AG04450 (cell line): ENCODE measurements at regions not wholly inside any gene's neighbourhood (a gene's known extent, or its start where the extent isn't known, plus 50 kb on each side); places are given as distances from the start of the nearest gene placed in this dataset.

ENCODE experiments used
- CTCF ChIA-PET: fragments of 300-600, 350-600 bp; formaldehyde crosslinking; extraction: SDS; loops from one replicate; lab custom pipeline; 2022; ENCODE audit warnings: antibody characterized with exemption, inconsistent platforms; lab: Charles Lee
- POLR2A ChIA-PET: fragments of 350-600 bp; formaldehyde crosslinking; extraction: SDS; loops from one replicate; lab custom pipeline; 2021; ENCODE audit warnings: antibody characterized with exemption, inconsistent platforms; lab: Yijun Ruan, JAX
- DNase-seq: peaks from one replicate; pipeline ENCODE4 v3.0.0-alpha.2; 2011; ENCODE audit warnings: low read depth, low spot score
- H3K27ac ChIP-seq: one replicate; pipeline ENCODE4 v1.5.1; 2012; ENCODE audit warnings: low read depth, low read length, control low read depth
- H3K27me3 ChIP-seq: one replicate; pipeline ENCODE4 v1.6.0; 2012; ENCODE audit warnings: low read length; ENCODE audit not compliant: control insufficient read depth, insufficient read depth
- H3K4me3 ChIP-seq: 2 replicates; pipeline ENCODE4 v1.5.1; 2011; ENCODE audit warnings: mild to moderate bottlenecking, low read depth, low read length, control low read depth
- H3K9me3 ChIP-seq: 2 replicates; pipeline ENCODE4 v1.5.1; 2012; ENCODE audit warnings: low read length; ENCODE audit not compliant: control insufficient read depth, insufficient read depth
- TF ChIP-seq, protein P1 (sequence below): IDR thresholded peaks from 2 replicates; pipeline ENCODE4 v1.5.1; 2011; ENCODE audit warnings: low read depth, low read length, control low read depth, inconsistent platforms

DNA sequence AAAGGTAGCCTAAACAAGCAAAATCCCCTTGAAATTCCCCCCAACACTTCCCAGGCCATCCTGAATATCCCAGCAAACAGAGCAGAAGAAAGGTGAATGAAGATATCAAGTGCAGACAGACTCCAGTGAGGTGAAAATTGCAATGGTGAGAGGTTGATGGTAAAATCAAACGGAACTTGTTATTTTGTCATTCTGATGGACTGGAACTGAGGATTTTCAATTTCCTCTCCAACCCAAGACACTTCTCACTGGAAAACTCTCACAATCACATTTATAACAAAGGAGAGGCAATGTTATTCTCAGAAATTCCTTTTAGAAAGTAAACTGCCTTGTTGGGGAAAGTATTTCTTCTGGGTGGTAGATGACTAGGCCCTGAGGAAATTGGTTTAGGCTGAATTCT lies 412.4 kb upstream of the C9orf72 start:
- Histone ChIP-seq H3K27ac (no peak overlapping the region), H3K9me3 (no peaks in the 10 kb centered on the region), H3K4me3 (no peak overlapping the region), H3K27me3 (no peaks in the 10 kb centered on the region)
- ChIA-PET CTCF (no interaction called here), POLR2A (no interaction called here)
- TF ChIP-seq, protein P1, sequence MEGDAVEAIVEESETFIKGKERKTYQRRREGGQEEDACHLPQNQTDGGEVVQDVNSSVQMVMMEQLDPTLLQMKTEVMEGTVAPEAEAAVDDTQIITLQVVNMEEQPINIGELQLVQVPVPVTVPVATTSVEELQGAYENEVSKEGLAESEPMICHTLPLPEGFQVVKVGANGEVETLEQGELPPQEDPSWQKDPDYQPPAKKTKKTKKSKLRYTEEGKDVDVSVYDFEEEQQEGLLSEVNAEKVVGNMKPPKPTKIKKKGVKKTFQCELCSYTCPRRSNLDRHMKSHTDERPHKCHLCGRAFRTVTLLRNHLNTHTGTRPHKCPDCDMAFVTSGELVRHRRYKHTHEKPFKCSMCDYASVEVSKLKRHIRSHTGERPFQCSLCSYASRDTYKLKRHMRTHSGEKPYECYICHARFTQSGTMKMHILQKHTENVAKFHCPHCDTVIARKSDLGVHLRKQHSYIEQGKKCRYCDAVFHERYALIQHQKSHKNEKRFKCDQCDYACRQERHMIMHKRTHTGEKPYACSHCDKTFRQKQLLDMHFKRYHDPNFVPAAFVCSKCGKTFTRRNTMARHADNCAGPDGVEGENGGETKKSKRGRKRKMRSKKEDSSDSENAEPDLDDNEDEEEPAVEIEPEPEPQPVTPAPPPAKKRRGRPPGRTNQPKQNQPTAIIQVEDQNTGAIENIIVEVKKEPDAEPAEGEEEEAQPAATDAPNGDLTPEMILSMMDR = no peak
- DNase-seq = no peak

DNA sequence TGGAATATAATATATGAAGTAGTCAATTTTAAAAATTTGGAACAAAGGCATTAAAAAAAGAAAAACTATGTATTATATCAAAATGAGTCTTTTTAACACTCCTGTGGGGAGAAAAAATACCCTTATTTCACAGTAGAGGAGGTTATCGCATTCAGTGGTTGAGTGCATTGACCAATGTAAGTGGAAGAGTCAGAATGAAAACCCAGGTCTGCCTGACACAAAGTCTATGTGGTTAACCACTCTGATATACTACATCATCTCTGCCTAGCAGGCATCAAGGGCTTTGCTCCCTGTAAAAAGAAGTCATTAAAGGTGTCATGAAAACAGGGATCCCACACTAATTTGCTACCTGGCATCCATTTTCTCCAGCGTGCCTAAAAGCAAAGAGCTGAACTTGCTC lies 417.2 kb upstream of the C9orf72 start:
- Histone ChIP-seq H3K27ac (no peak overlapping the region), H3K4me3 (no peak overlapping the region), H3K27me3 (no peaks in the 10 kb centered on the region), H3K9me3 (no peaks in the 10 kb centered on the region)
- POLR2A ChIA-PET = no interaction called here
- TF ChIP-seq, protein P1 = no peak
- DNase-seq = no peak
- CTCF ChIA-PET = no interaction called here

DNA sequence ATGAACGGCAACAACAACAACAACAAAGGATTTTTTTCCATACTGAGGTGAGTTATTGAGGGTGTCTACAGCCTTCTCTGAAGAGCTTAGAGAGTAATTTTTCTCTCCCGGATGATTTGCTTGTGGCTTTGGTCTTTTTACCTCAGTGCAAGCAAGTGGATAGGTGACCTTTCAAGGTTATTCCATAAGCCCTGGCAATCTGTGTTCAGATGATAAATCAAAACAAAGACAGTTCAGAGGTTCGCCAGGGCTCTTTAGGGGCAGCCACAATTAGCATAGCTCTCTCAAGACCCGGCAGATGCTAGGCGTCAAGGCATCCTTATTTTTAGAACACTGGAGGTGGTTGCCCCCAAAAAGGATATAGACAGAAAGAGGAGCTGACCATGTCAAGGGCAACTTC lies 417.9 kb upstream of the C9orf72 start:
- Histone ChIP-seq H3K27me3 (no peaks in the 10 kb centered on the region), H3K9me3 (no peaks in the 10 kb centered on the region), H3K4me3 (no peak overlapping the region), H3K27ac (no peak overlapping the region)
- TF ChIP-seq, protein P1 = no peak
- ChIA-PET CTCF (interaction anchor here (0.5 kb wide), 1 partner anchor 383 kb away, joined by 3 read pairs; no protein-coding TSS in a partner anchor), POLR2A (no interaction called here)
- DNase-seq = no peak

DNA sequence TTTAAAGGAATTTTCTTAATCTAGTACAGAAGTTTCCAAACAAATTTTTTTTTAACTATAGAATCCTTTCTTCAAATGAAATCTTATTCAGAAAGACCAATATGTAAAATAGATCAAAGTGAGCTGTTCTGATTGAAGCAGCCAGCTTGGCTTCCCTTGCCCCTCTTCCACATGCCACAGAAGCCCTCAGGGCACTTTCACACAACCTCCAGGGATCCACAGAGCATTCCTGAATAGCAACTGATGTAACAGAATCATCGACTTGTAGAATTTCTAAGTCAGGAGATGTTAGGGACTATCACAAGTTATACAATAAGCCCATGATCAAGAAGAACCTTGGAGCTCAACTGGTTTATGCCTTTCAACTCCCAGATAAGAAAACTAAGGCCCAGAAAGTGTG lies 427.8 kb upstream of the C9orf72 start:
- CTCF ChIA-PET = no interaction called here
- TF ChIP-seq, protein P1 = no peak

DNA sequence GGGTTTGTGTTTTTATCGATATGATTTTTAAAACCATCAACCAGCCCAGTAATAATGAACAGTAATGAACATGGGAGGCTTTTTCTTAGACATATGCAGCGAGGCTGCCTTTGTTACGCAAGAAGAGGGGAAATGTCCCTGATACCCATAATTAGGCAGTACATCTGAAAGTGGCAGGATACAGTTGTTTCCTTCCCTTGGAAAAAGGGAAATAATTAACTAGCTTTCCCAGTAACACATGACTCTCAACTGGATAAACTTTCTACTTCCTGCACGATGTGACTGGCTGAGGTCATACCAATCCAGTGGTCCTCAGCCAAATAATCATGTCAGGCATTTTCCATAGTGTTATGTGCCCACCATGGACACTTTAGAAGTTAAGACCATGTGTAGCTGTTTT lies 431.6 kb upstream of the C9orf72 start:
- no peak overlapping the region for H3K4me3 ChIP-seq
- ChIA-PET CTCF (no interaction called here), POLR2A (no interaction called here)
- no peaks in the 10 kb centered on the region for H3K9me3 ChIP-seq
- no peak for DNase-seq
- no peak overlapping the region for H3K27ac ChIP-seq
- no peaks in the 10 kb centered on the region for H3K27me3 ChIP-seq
- TF ChIP-seq, protein P1 = no peak

More for the DNA sequence above, 427.8 kb upstream of the C9orf72 start:
- Histone ChIP-seq H3K4me3 (no peak overlapping the region), H3K27me3 (no peaks in the 10 kb centered on the region), H3K27ac (no peak overlapping the region), H3K9me3 (no peaks in the 10 kb centered on the region)
- DNase-seq = no peak
- POLR2A ChIA-PET = no interaction called here
